Epithelial cell of proximal tubule (primary cell): ENCODE measurements at regions not wholly inside any gene's neighbourhood (a gene's known extent, or its start where the extent isn't known, plus 50 kb on each side); places are given as distances from the start of the nearest gene placed in this dataset.

ENCODE experiments used
- DNase-seq: peaks from one replicate; pipeline ENCODE4 v3.0.0-alpha.2; 2011; ENCODE audit warnings: low read depth
- H3K4me3 ChIP-seq: 2 replicates; pipeline ENCODE4 v1.5.1; 2011; ENCODE audit warnings: low read depth, mild to moderate bottlenecking, low read length
- CTCF ChIP-seq: conservative IDR thresholded peaks from 2 replicates; pipeline ENCODE4 v1.5.1; 2012; ENCODE audit warnings: low read depth, mild to moderate bottlenecking, low read length

GRCh38 chr3:27623085-27623753 is 98.9 kb downstream of the EOMES start:
- no peak for DNase-seq
- H3K4me3 ChIP-seq: no peak overlapping the region
- TF ChIP-seq CTCF: no peak

GRCh38 chr3:27617552-27617951 is 104.6 kb downstream of the EOMES start:
- no peak for TF ChIP-seq CTCF
- no peak for DNase-seq
- no peak overlapping the region for H3K4me3 ChIP-seq

DNA sequence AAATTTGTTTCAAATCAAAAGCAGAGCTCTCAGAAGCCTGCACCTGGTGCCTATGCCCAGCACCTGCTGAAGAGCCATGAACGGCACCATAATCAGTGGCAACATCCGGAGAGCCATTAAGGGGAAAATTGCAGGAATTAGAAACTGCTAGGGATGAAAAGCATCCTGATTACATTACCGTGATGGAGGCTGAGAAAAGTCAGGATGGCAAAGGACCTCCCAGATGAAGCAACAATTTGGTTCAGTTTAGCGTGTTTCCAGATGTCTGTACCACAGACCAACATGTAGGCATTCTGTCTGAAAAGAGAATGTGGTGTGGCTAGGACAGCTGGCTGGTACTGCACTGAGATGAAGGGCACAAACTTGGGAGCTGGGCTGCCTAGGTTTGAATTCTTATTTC is 106.1 kb downstream of the EOMES start:
- no peak overlapping the region for H3K4me3 ChIP-seq
- no peak for TF ChIP-seq CTCF
- DNase-seq: no peak

- no peak for DNase-seq
- TF ChIP-seq CTCF: no peak
- no peak overlapping the region for H3K4me3 ChIP-seq
Observed at GRCh38 chr3:27615555-27615954, 106.6 kb downstream of the EOMES start.

- no peak overlapping the region for H3K4me3 ChIP-seq
- TF ChIP-seq CTCF: no peak
- DNase-seq: no peak
Observed at GRCh38 chr3:27614592-27614991, 107.5 kb downstream of the EOMES start.

DNA sequence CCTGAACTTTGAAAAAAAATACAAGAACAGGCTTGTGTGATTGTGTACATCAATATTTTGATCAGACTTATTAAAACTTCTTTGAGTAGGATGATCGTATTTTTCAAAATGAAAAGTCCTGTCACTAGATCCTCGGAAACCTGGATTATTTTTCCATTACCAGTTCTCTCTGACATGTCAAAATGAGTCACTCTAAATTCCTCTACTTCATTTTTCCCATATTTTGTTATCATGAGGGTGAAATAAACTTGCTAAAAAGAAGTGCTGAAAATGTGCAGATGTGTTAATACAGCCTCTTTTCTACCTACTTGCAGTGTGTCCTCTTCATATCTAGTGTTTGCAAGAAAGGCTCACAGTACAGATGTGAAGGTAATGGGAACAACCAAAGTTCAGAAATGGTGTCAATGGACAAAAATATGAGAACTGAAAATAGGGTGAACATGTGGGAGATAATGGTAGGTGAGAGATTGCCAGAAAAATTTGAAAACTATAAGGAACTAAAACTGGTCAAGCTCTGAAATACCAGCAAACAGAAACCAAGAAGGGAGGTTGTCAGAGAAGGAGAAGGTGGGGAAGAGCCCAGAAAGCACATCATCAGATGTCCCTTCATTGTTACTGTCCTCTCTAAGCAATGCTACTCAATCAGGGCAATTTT is 108.2 kb downstream of the EOMES start:
- no peak overlapping the region for H3K4me3 ChIP-seq
- no peak for TF ChIP-seq CTCF

More for the DNA sequence above, 108.2 kb downstream of the EOMES start:
- DNase-seq: no peak
